Neuronal stem cell (in vitro differentiated cells): ENCODE measurements at regions not wholly inside any gene's neighbourhood (a gene's known extent, or its start where the extent isn't known, plus 50 kb on each side); places are given as distances from the start of the nearest gene placed in this dataset.
"Not testable (repeated sequence)": the region's sequence is repeated elsewhere in the genome, so short reads cannot be mapped to it uniquely, and the experiment has no call there.

Experiments
- DNase-seq: peaks from one replicate; pipeline ENCODE4 v3.0.0-alpha.2; 2013; ENCODE audit warnings: low spot score
- H2AFZ ChIP-seq: one replicate; pipeline ENCODE4 v1.6.1; 2013; ENCODE audit warnings: mild to moderate bottlenecking, low read length, inconsistent platforms
- H2AK5ac ChIP-seq: 2 replicates; pipeline ENCODE4 v1.6.1; 2013; ENCODE audit warnings: low read depth, mild to moderate bottlenecking, inconsistent platforms, low read length, moderate library complexity, mixed read lengths
- H2BK120ac ChIP-seq: 2 replicates; pipeline ENCODE4 v1.6.1; 2013; ENCODE audit warnings: low read depth, mild to moderate bottlenecking, inconsistent platforms, low read length, moderate library complexity, mixed read lengths
- H2BK12ac ChIP-seq: one replicate; pipeline ENCODE4 v1.6.1; 2013; ENCODE audit warnings: low read length, inconsistent platforms
- H2BK15ac ChIP-seq: 2 replicates; pipeline ENCODE4 v1.6.1; 2013; ENCODE audit warnings: mild to moderate bottlenecking, low read length, inconsistent platforms, mixed read lengths
- H2BK5ac ChIP-seq: one replicate; pipeline ENCODE4 v1.6.1; 2013; ENCODE audit warnings: inconsistent platforms, mild to moderate bottlenecking, low read length, moderate library complexity
- H3K14ac ChIP-seq: one replicate; pipeline ENCODE4 v1.6.1; 2013; ENCODE audit warnings: low read length, inconsistent platforms
- H3K18ac ChIP-seq: 2 replicates; pipeline ENCODE4 v1.6.1; 2013; ENCODE audit warnings: low read length, inconsistent platforms
- H3K23ac ChIP-seq: 2 replicates; pipeline ENCODE4 v1.6.1; 2013; ENCODE audit warnings: low read depth, mild to moderate bottlenecking, mixed read lengths, low read length, inconsistent platforms; ENCODE audit not compliant: poor library complexity
- H3K27ac ChIP-seq: replicated peaks from 3 replicates; pipeline ENCODE4 v1.5.1; 2013; ENCODE audit warnings: low read length, inconsistent platforms
- H3K27me3 ChIP-seq, 3 experiments: 2 replicates each; pipeline ENCODE4 v1.6.1; 2013; ENCODE audit warnings: low read length in 3 of 3, mild to moderate bottlenecking in 2 of 3, inconsistent platforms in 1 of 3, low read depth in 1 of 3, mixed read lengths in 1 of 3, moderate library complexity in 1 of 3; ENCODE audit not compliant: control insufficient read depth in 3 of 3, insufficient read depth in 3 of 3
- H3K36me3 ChIP-seq, 2 donors: replicated peaks in 1 of 2; 2 replicates each; pipeline ENCODE4 v1.6.1; 2013; ENCODE audit warnings: low read length in 2 of 2; ENCODE audit not compliant: control insufficient read depth in 2 of 2, insufficient read depth in 2 of 2
- H3K4ac ChIP-seq: 2 replicates; pipeline ENCODE4 v1.6.1; 2013; ENCODE audit warnings: inconsistent platforms, mild to moderate bottlenecking, low read length, moderate library complexity
- H3K4me1 ChIP-seq, 2 donors: 1 replicate in 1 of 2; 2 replicates in 1 of 2; pipeline ENCODE4 v1.6.1; 2013; ENCODE audit warnings: low read length in 2 of 2, low read depth in 1 of 2; ENCODE audit not compliant: control insufficient read depth in 2 of 2, insufficient read depth in 1 of 2
- H3K4me2 ChIP-seq: one replicate; pipeline ENCODE4 v1.6.1; 2013; ENCODE audit warnings: mild to moderate bottlenecking, low read length, inconsistent platforms; ENCODE audit not compliant: insufficient read depth, poor library complexity, severe bottlenecking
- H3K4me3 ChIP-seq, 2 donors: 2 replicates each; pipeline ENCODE4 v1.5.1; 2013; ENCODE audit warnings: low read length in 2 of 2, mild to moderate bottlenecking in 2 of 2, inconsistent platforms in 1 of 2, moderate library complexity in 1 of 2
- H3K79me1 ChIP-seq: one replicate; pipeline ENCODE4 v1.6.1; 2013; ENCODE audit warnings: low read depth, mild to moderate bottlenecking, inconsistent platforms, low read length, moderate library complexity
- H3K9ac ChIP-seq: one replicate; pipeline ENCODE4 v1.6.1; 2013; ENCODE audit warnings: mild to moderate bottlenecking, low read depth, low read length, inconsistent platforms; ENCODE audit not compliant: poor library complexity
- H3K9me3 ChIP-seq, 2 donors: replicated peaks in 1 of 2; 2 replicates each; pipeline versions ENCODE3 to v1.6.1; 2013; ENCODE audit warnings: low read length in 2 of 2, mild to moderate bottlenecking in 2 of 2, inconsistent platforms in 1 of 2, low read depth in 1 of 2, mixed read lengths in 1 of 2, moderate library complexity in 1 of 2; ENCODE audit not compliant: control insufficient read depth in 2 of 2, insufficient read depth in 1 of 2
- H4K8ac ChIP-seq: one replicate; pipeline ENCODE4 v1.6.1; 2013; ENCODE audit warnings: low read depth, mild to moderate bottlenecking, inconsistent platforms, low read length, moderate library complexity
- H4K91ac ChIP-seq: one replicate; pipeline ENCODE4 v1.6.1; 2013; ENCODE audit warnings: low read length, low read depth, mild to moderate bottlenecking, inconsistent platforms; ENCODE audit not compliant: poor library complexity
- WGBS, 2 donors: extraction: QIAGEN DNeasy Blood & Tissue Kit; methylation state at CpG; one replicate each; pipeline ENCODE4 v1.1.7; 2013; ENCODE audit warnings: missing lambda C conversion rate in 2 of 2, mixed read lengths in 1 of 2; ENCODE audit not compliant: insufficient read length in 2 of 2, insufficient replicate concordance in 1 of 2; ENCODE audit errors: extremely low coverage in 2 of 2; 5-methylcytosine and 5-hydroxymethylcytosine counted together

- not testable (repeated sequence) for H3K14ac ChIP-seq, H3K4me1 ChIP-seq, H2BK15ac ChIP-seq, H4K91ac ChIP-seq, DNase-seq, H3K4ac ChIP-seq, H2BK120ac ChIP-seq, H2BK12ac ChIP-seq, H3K27ac ChIP-seq, H3K23ac ChIP-seq, H3K79me1 ChIP-seq, H3K9ac ChIP-seq, H2AFZ ChIP-seq, H3K36me3 ChIP-seq, H2AK5ac ChIP-seq, H3K4me3 ChIP-seq, H3K18ac ChIP-seq, H4K8ac ChIP-seq, H2BK5ac ChIP-seq, H3K27me3 ChIP-seq, H3K4me2 ChIP-seq
- WGBS, 2 donors: no CpG with 5 or more reads among the region's 1 CpG
- H3K9me3 ChIP-seq: peaks cover 0 to 12% of the 10 kb centered on the region in 2 donors
Observed at GRCh38 chr5:110278449-110278848, 448.0 kb downstream of the TMEM232 start.

GRCh38 chr5:110284121-110284520 is 442.4 kb downstream of the TMEM232 start:
- not testable (repeated sequence) for H3K4me3 ChIP-seq, H2BK15ac ChIP-seq, H3K27me3 ChIP-seq, H3K79me1 ChIP-seq, H4K8ac ChIP-seq, H3K14ac ChIP-seq, H2BK12ac ChIP-seq, H4K91ac ChIP-seq, H3K23ac ChIP-seq, H3K18ac ChIP-seq, H3K27ac ChIP-seq, DNase-seq, H3K4me2 ChIP-seq, H3K4me1 ChIP-seq, H3K4ac ChIP-seq, H2BK120ac ChIP-seq, H3K9ac ChIP-seq, H2AFZ ChIP-seq, H2BK5ac ChIP-seq, H3K36me3 ChIP-seq, H2AK5ac ChIP-seq
- peaks cover 5 to 12% of the 10 kb centered on the region in 2 donors for H3K9me3 ChIP-seq
- WGBS, 2 donors: no CpG with 5 or more reads among the region's 8 CpGs

GRCh38 chr5:110288766-110289511 is 437.5 kb downstream of the TMEM232 start:
- H3K14ac ChIP-seq: no peak overlapping the region
- no peak overlapping the region for H2BK12ac ChIP-seq
- no peaks in the 10 kb centered on the region for H3K27me3 ChIP-seq
- peaks cover 0 to 6% of the 10 kb centered on the region in 2 donors for H3K4me1 ChIP-seq
- no peak overlapping the region for H2BK120ac ChIP-seq
- peaks cover 5 to 12% of the 10 kb centered on the region in 2 donors for H3K9me3 ChIP-seq
- H3K4me2 ChIP-seq: no peak overlapping the region
- H3K23ac ChIP-seq: no peak overlapping the region
- H3K27ac ChIP-seq: no peak overlapping the region
- no peaks in the 10 kb centered on the region for H3K79me1 ChIP-seq
- H2AK5ac ChIP-seq: no peak overlapping the region
- WGBS, 2 donors: no CpG with 5 or more reads among the region's 3 CpGs
- peak overlapping the region; percentile 32 for H2AFZ ChIP-seq
- DNase-seq: no peak
- no peak overlapping the region for H2BK15ac ChIP-seq
- H3K4ac ChIP-seq: no peak overlapping the region
- no peak overlapping the region for H3K9ac ChIP-seq
- no peak overlapping the region for H3K18ac ChIP-seq
- no peak overlapping the region for H2BK5ac ChIP-seq
- no peak overlapping the region for H4K8ac ChIP-seq
- no peaks in the 10 kb centered on the region for H3K36me3 ChIP-seq
- H4K91ac ChIP-seq: no peak overlapping the region
- no peak overlapping the region for H3K4me3 ChIP-seq

- Histone ChIP-seq H3K4me1 (peaks cover 0 to 6% of the 10 kb centered on the region in 2 donors), H3K27ac (no peak overlapping the region), H3K14ac (no peak overlapping the region), H2AFZ (peak overlapping the region; percentile 32), H2BK120ac (no peak overlapping the region), H2BK5ac (no peak overlapping the region), H3K4me2 (no peak overlapping the region), H3K36me3 (no peaks in the 10 kb centered on the region), H2BK15ac (no peak overlapping the region), H3K23ac (no peak overlapping the region), H3K4ac (no peak overlapping the region), H3K79me1 (no peaks in the 10 kb centered on the region), H3K9me3 (peaks cover 3 to 10% of the 10 kb centered on the region in 2 donors), H2BK12ac (no peak overlapping the region), H2AK5ac (no peak overlapping the region), H4K91ac (no peak overlapping the region), H3K4me3 (no peak overlapping the region), H4K8ac (no peak overlapping the region), H3K27me3 (no peaks in the 10 kb centered on the region), H3K18ac (no peak overlapping the region), H3K9ac (no peak overlapping the region)
- DNase-seq: no peak
- WGBS, 2 donors: no CpG with 5 or more reads among the region's 2 CpGs
Observed at GRCh38 chr5:110289512-110289810, 437.0 kb downstream of the TMEM232 start.
